ENCODE measurements at regions not wholly inside any gene's neighbourhood (a gene's known extent, or its start where the extent isn't known, plus 50 kb on each side); places are given as distances from the start of the nearest gene placed in this dataset.

DNA sequence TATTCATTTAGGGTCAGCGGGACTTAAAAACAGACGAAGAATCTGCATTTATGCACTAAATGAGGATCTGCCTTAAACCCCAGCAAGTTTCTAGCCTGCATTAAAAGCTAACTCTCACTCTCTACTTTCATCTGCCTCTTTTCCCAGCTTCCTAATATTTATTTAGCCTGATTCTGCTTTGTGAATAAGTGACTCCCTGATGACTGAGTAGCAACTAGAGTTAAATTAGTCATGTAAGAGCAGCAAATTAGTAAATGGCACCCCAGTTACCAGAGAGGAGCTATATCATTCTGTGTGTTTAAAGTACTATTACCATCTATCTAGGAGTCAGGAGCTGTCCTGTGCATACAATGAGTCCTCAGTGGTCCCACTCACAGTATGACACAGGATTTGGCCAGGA lies 391.0 kb upstream of the RORA start:
- Histone ChIP-seq H3K27me3 (ENCODE audit: control insufficient read depth, extremely low read depth, insufficient read depth, low read length) (peaks cover 4% of the 10 kb centered on the region), H3K9me1 (ENCODE audit: control insufficient read depth, extremely low read depth, insufficient read depth, low read length) (no peaks in the 10 kb centered on the region), H3K36me3 (ENCODE audit: control insufficient read depth in 2 of 2, extremely low read depth in 1 of 2, insufficient read depth in 2 of 2, low read length in 2 of 2) (no peaks in the 10 kb centered on the region), H3K4me3 (ENCODE audit: control insufficient read depth in 2 of 3, extremely low read depth in 1 of 3, insufficient read depth in 2 of 3, low read depth in 1 of 3, low read length in 3 of 3) (no peak overlapping the region), H3K4me1 (ENCODE audit: control insufficient read depth, extremely low read depth, insufficient read depth, low read length) (no peaks in the 10 kb centered on the region), H3K27ac (ENCODE audit: control insufficient read depth, insufficient read depth, low read length) (no peak overlapping the region), H3K9me3 (ENCODE audit: control insufficient read depth, low read depth, low read length) (no peaks in the 10 kb centered on the region), H3K79me2 (ENCODE audit: control insufficient read depth, insufficient read depth, low read length) (no peaks in the 10 kb centered on the region), H3K9ac (ENCODE audit: control insufficient read depth, extremely low read depth, insufficient read depth, low read length) (no peak overlapping the region), H4K20me1 (ENCODE audit: control insufficient read depth, extremely low read depth, insufficient read depth, low read length) (no peaks in the 10 kb centered on the region), H2AFZ (ENCODE audit: control insufficient read depth, low read length) (no peak overlapping the region), H3K4me2 (ENCODE audit: control insufficient read depth, extremely low read depth, insufficient read depth, low read depth, low read length) (no peak overlapping the region)
- no peak for FAIRE-seq
- dilution Hi-C loops (cut with MboI; ENCODE audit: extremely low pct_ligation_motif_present, low sequenced_read_pairs): no loop called here
- no peak for DNase-seq (ENCODE audit: low read depth, low spot score)
- TF ChIP-seq, protein P1, sequence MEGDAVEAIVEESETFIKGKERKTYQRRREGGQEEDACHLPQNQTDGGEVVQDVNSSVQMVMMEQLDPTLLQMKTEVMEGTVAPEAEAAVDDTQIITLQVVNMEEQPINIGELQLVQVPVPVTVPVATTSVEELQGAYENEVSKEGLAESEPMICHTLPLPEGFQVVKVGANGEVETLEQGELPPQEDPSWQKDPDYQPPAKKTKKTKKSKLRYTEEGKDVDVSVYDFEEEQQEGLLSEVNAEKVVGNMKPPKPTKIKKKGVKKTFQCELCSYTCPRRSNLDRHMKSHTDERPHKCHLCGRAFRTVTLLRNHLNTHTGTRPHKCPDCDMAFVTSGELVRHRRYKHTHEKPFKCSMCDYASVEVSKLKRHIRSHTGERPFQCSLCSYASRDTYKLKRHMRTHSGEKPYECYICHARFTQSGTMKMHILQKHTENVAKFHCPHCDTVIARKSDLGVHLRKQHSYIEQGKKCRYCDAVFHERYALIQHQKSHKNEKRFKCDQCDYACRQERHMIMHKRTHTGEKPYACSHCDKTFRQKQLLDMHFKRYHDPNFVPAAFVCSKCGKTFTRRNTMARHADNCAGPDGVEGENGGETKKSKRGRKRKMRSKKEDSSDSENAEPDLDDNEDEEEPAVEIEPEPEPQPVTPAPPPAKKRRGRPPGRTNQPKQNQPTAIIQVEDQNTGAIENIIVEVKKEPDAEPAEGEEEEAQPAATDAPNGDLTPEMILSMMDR (optimal IDR thresholded peaks at IDR 0.05 in 1 of 3, IDR thresholded peaks at IDR 0.05 in 1 of 3, conservative IDR thresholded peaks at IDR 0.05 in 1 of 3; ENCODE audit: extremely low read depth in 1 of 3, insufficient read depth in 2 of 3, low read length in 3 of 3): no peak
- TF ChIP-seq EZH2 (IDR thresholded peaks at IDR 0.05; ENCODE audit: low read length): no peak

DNA sequence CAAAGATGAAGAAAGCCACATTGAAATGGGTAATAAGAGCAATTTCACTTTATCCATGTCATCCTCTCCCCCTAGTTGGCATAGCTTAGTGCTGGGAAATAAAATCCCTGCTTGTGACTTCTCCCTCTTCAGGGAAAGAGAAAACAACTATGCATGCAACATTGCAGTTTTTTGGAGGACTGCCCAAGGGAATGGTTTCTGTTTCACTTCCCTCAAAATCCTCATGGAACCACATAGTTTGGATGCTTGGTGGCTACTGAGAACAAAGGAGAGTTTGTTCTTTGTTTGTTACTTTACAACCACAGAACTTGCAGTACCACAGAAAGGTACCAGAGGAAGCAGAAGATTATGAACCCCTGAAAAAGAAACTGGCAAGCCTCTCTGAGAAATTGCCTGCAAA lies 384.6 kb upstream of the RORA start:
- H3K9me3 ChIP-seq (ENCODE audit: control insufficient read depth, low read depth, low read length): no peaks in the 10 kb centered on the region
- DNase-seq (ENCODE audit: low read depth, low spot score): no peak
- no peaks in the 10 kb centered on the region for H3K9me1 ChIP-seq (ENCODE audit: control insufficient read depth, extremely low read depth, insufficient read depth, low read length)
- no peaks in the 10 kb centered on the region for H3K79me2 ChIP-seq (ENCODE audit: control insufficient read depth, insufficient read depth, low read length)
- H3K27me3 ChIP-seq (ENCODE audit: control insufficient read depth, extremely low read depth, insufficient read depth, low read length): no peaks in the 10 kb centered on the region
- no peak for FAIRE-seq
- no peak overlapping the region for H3K4me2 ChIP-seq (ENCODE audit: control insufficient read depth, extremely low read depth, insufficient read depth, low read depth, low read length)
- H3K27ac ChIP-seq (ENCODE audit: control insufficient read depth, insufficient read depth, low read length): no peak overlapping the region
- no peaks in the 10 kb centered on the region for H3K4me1 ChIP-seq (ENCODE audit: control insufficient read depth, extremely low read depth, insufficient read depth, low read length)
- H3K9ac ChIP-seq (ENCODE audit: control insufficient read depth, extremely low read depth, insufficient read depth, low read length): no peak overlapping the region
- H3K4me3 ChIP-seq (ENCODE audit: control insufficient read depth in 2 of 3, extremely low read depth in 1 of 3, insufficient read depth in 2 of 3, low read depth in 1 of 3, low read length in 3 of 3): no peak overlapping the region
- no peaks in the 10 kb centered on the region for H4K20me1 ChIP-seq (ENCODE audit: control insufficient read depth, extremely low read depth, insufficient read depth, low read length)
- TF ChIP-seq EZH2 (IDR thresholded peaks at IDR 0.05; ENCODE audit: low read length): no peak
- TF ChIP-seq, protein P1 (optimal IDR thresholded peaks at IDR 0.05 in 1 of 3, IDR thresholded peaks at IDR 0.05 in 1 of 3, conservative IDR thresholded peaks at IDR 0.05 in 1 of 3; ENCODE audit: extremely low read depth in 1 of 3, insufficient read depth in 2 of 3, low read length in 3 of 3): no peak
- dilution Hi-C loops (cut with MboI; ENCODE audit: extremely low pct_ligation_motif_present, low sequenced_read_pairs): no loop called here
- no peak overlapping the region for H2AFZ ChIP-seq (ENCODE audit: control insufficient read depth, low read length)
- H3K36me3 ChIP-seq (ENCODE audit: control insufficient read depth in 2 of 2, extremely low read depth in 1 of 2, insufficient read depth in 2 of 2, low read length in 2 of 2): no peaks in the 10 kb centered on the region

All from keratinocyte (primary cell).